ENCODE measurements at regions not wholly inside any gene's neighbourhood (a gene's known extent, or its start where the extent isn't known, plus 50 kb on each side); places are given as distances from the start of the nearest gene placed in this dataset.

DNA sequence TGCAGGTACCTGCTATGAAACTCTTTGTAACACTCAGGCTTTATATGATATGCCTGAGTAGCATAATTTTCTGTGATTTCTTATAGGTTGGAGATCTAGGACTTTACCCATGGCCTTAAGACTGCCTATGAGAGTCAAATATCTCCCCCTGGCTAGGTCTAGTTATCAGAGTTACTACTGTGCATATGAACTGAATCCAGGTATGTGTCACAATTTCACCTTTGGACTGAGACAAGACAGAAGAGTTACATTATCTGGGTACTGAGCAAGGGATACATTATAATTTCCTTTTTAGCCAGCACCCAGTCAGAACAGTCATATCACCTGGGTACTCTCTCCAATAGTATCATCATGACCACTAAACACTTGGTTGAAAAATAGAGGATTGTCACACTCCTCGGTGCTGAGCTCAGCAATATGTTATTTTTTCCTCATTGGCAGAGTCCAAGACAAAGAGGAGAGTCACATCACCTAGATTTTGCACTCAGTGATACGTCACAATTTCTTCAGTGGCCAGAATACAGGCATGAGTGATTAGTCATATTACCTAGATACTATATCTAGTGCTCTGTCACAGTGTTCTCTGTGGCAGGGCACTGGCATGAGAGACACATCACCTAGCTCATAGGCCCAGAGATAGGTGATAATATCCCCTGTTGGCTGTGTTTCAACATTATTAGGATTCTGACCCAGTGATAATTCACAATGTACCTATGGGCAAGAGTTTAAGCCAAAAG, 1027.6 kb upstream of the AMELY start:
- TF ChIP-seq, protein P1, sequence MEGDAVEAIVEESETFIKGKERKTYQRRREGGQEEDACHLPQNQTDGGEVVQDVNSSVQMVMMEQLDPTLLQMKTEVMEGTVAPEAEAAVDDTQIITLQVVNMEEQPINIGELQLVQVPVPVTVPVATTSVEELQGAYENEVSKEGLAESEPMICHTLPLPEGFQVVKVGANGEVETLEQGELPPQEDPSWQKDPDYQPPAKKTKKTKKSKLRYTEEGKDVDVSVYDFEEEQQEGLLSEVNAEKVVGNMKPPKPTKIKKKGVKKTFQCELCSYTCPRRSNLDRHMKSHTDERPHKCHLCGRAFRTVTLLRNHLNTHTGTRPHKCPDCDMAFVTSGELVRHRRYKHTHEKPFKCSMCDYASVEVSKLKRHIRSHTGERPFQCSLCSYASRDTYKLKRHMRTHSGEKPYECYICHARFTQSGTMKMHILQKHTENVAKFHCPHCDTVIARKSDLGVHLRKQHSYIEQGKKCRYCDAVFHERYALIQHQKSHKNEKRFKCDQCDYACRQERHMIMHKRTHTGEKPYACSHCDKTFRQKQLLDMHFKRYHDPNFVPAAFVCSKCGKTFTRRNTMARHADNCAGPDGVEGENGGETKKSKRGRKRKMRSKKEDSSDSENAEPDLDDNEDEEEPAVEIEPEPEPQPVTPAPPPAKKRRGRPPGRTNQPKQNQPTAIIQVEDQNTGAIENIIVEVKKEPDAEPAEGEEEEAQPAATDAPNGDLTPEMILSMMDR (IDR thresholded peaks at IDR 0.05): no peak
- TF ChIP-seq POLR2A (IDR thresholded peaks at IDR 0.05): no peak
